OCI-LY3 (cell line): ENCODE measurements at regions not wholly inside any gene's neighbourhood (a gene's known extent, or its start where the extent isn't known, plus 50 kb on each side); places are given as distances from the start of the nearest gene placed in this dataset.

Experiments
- H2AFZ ChIP-seq: fragments of 200-600, 300-600 bp; shearing (Covaris generic); 2 replicates; pipeline ENCODE4 v1.6.0; 2014; ENCODE audit warnings: antibody characterized with exemption, low read depth, low read length
- H3K27ac ChIP-seq: fragments of 200-600, 300-600 bp; sonication (generic); 2 replicates; pipeline ENCODE4 v1.5.1; 2014; ENCODE audit warnings: mild to moderate bottlenecking, low read length, moderate library complexity, mixed read lengths
- H3K27me3 ChIP-seq: fragments of 200-600, 300-600 bp; sonication (generic); 2 replicates; pipeline ENCODE4 v1.6.1; 2014; ENCODE audit warnings: low read depth, low read length, mixed read lengths
- H3K36me3 ChIP-seq: fragments of 200-600, 300-600 bp; sonication (generic); replicated peaks from 2 replicates; pipeline ENCODE3; 2014; ENCODE audit warnings: low read depth, low read length, mixed read lengths
- H3K4me1 ChIP-seq: fragments of 300-600, 200-600 bp; sonication (generic); 2 replicates; pipeline ENCODE4 v1.6.1; 2014; ENCODE audit warnings: low read length, mixed read lengths
- H3K4me2 ChIP-seq: fragments of 200-600, 300-600 bp; sonication (generic); 2 replicates; pipeline ENCODE4 v1.6.1; 2014; ENCODE audit warnings: low read length, mixed read lengths
- H3K4me3 ChIP-seq: fragments of 300-600, 200-600 bp; sonication (generic); 2 replicates; pipeline ENCODE4 v1.5.1; 2014; ENCODE audit warnings: antibody characterized with exemption, mild to moderate bottlenecking, low read length, moderate library complexity
- H3K79me2 ChIP-seq: fragments of 300-600, 200-600 bp; shearing (Covaris generic); 2 replicates; pipeline ENCODE4 v1.6.1; 2014; ENCODE audit warnings: mild to moderate bottlenecking, low read length, mixed read lengths
- H3K9ac ChIP-seq: fragments of 300-600, 200-600 bp; shearing (Covaris generic); 2 replicates; pipeline ENCODE4 v1.6.0; 2014; ENCODE audit warnings: mild to moderate bottlenecking, low read length, moderate library complexity
- H3K9me3 ChIP-seq: fragments of 200-600, 300-600 bp; shearing (Covaris generic); 2 replicates; pipeline ENCODE4 v1.6.1; 2014; ENCODE audit warnings: low read length, mixed read lengths; ENCODE audit not compliant: insufficient read depth
- H4K20me1 ChIP-seq: fragments of 200-600, 300-600 bp; sonication (generic); 2 replicates; pipeline ENCODE4 v1.6.1; 2016; ENCODE audit warnings: low read length, mixed read lengths; ENCODE audit not compliant: insufficient read depth
- CTCF ChIP-seq: fragments of 200-600, 300-600 bp; sonication (generic); IDR thresholded peaks from 2 replicates; pipeline ENCODE4 v1.5.1; 2014; ENCODE audit warnings: antibody characterized with exemption, low read length, low read depth
- EZH2phosphoT487 ChIP-seq: fragments of 200-600 bp; shearing (Covaris generic); IDR thresholded peaks from 2 replicates; pipeline ENCODE4 v1.6.1; 2018; ENCODE audit warnings: antibody characterized with exemption, mixed run types, low read depth

GRCh38 chr4:181581983-181582382, 661.2 kb upstream of the TENM3 start:
- TF ChIP-seq CTCF: no peak
- TF ChIP-seq EZH2phosphoT487: no peak
- no peaks in the 10 kb centered on the region for H3K4me1 ChIP-seq
- no peaks in the 10 kb centered on the region for H4K20me1 ChIP-seq
- H3K4me3 ChIP-seq: no peak overlapping the region
- no peaks in the 10 kb centered on the region for H3K79me2 ChIP-seq
- no peaks in the 10 kb centered on the region for H3K9me3 ChIP-seq
- H3K36me3 ChIP-seq: no peaks in the 10 kb centered on the region
- no peak overlapping the region for H3K9ac ChIP-seq
- no peak overlapping the region for H3K4me2 ChIP-seq
- no peak overlapping the region for H2AFZ ChIP-seq
- H3K27ac ChIP-seq: no peak overlapping the region
- H3K27me3 ChIP-seq: no peaks in the 10 kb centered on the region

GRCh38 chr4:181582595-181582994, 660.6 kb upstream of the TENM3 start:
- H4K20me1 ChIP-seq: no peaks in the 10 kb centered on the region
- H3K9me3 ChIP-seq: no peaks in the 10 kb centered on the region
- no peaks in the 10 kb centered on the region for H3K79me2 ChIP-seq
- TF ChIP-seq EZH2phosphoT487 (no peak), CTCF (peak; percentile 30)
- no peak overlapping the region for H3K4me2 ChIP-seq
- H3K4me3 ChIP-seq: no peak overlapping the region
- H3K36me3 ChIP-seq: no peaks in the 10 kb centered on the region
- no peaks in the 10 kb centered on the region for H3K27me3 ChIP-seq
- H3K4me1 ChIP-seq: no peaks in the 10 kb centered on the region
- H3K9ac ChIP-seq: no peak overlapping the region
- H2AFZ ChIP-seq: no peak overlapping the region
- no peak overlapping the region for H3K27ac ChIP-seq

GRCh38 chr4:181588733-181589302, 654.4 kb upstream of the TENM3 start:
- Histone ChIP-seq H3K36me3 (no peaks in the 10 kb centered on the region), H3K9me3 (no peaks in the 10 kb centered on the region), H3K27me3 (no peaks in the 10 kb centered on the region), H3K4me3 (no peak overlapping the region), H4K20me1 (no peaks in the 10 kb centered on the region), H3K27ac (no peak overlapping the region), H3K79me2 (no peaks in the 10 kb centered on the region), H3K9ac (no peak overlapping the region), H2AFZ (no peak overlapping the region), H3K4me2 (no peak overlapping the region), H3K4me1 (peaks cover 21% of the 10 kb centered on the region)
- TF ChIP-seq CTCF: no peak
- no peak for TF ChIP-seq EZH2phosphoT487

- no peaks in the 10 kb centered on the region for H3K79me2 ChIP-seq
- no peaks in the 10 kb centered on the region for H3K36me3 ChIP-seq
- no peaks in the 10 kb centered on the region for H4K20me1 ChIP-seq
- no peak for TF ChIP-seq CTCF
- TF ChIP-seq EZH2phosphoT487: no peak
- H3K4me2 ChIP-seq: peak overlapping the region; percentile 15; the same call in 1 of the 2 replicates
- peak overlapping the region; percentile 78 for H2AFZ ChIP-seq
- H3K27me3 ChIP-seq: no peaks in the 10 kb centered on the region
- peaks cover 21% of the 10 kb centered on the region for H3K4me1 ChIP-seq
- no peak overlapping the region for H3K4me3 ChIP-seq
- no peaks in the 10 kb centered on the region for H3K9me3 ChIP-seq
- no peak overlapping the region for H3K9ac ChIP-seq
- no peak overlapping the region for H3K27ac ChIP-seq
Observed at GRCh38 chr4:181592221-181592745, 650.9 kb upstream of the TENM3 start.
